ENCODE measurements at regions not wholly inside any gene's neighbourhood (a gene's known extent, or its start where the extent isn't known, plus 50 kb on each side); places are given as distances from the start of the nearest gene placed in this dataset.

DNA sequence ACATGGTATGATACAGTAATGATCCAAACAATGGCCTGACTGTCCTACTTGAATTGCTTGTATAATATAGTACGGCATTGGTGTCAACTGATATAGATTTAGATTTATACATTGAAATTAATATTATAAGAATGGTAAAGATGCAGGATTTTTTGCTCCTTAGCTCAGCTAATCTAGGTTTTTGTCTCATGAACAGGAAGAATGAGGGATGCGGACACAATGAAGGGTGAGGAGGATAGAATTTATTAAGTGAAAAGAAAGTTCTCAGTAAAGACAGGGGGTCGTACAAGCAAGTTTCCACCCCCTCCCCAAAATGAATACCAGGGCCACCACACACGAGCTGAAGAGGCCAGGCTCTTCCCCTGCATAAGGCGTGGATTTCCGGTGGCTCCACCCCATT lies 96.1 kb downstream of the KCNA5 start:
- TF ChIP-seq SIN3A (IDR thresholded peaks at IDR 0.05; ENCODE audit: low read depth, low read length): no peak
- no peak for TF ChIP-seq EP300 (IDR thresholded peaks at IDR 0.05; ENCODE audit: borderline replicate concordance in 1 of 2, control insufficient read depth in 1 of 2, low read depth in 2 of 2, low read length in 2 of 2)
- no peak for TF ChIP-seq POU2F2 (IDR thresholded peaks at IDR 0.05; ENCODE audit: borderline replicate concordance, low read depth, low read length)
- TF ChIP-seq, protein P1, sequence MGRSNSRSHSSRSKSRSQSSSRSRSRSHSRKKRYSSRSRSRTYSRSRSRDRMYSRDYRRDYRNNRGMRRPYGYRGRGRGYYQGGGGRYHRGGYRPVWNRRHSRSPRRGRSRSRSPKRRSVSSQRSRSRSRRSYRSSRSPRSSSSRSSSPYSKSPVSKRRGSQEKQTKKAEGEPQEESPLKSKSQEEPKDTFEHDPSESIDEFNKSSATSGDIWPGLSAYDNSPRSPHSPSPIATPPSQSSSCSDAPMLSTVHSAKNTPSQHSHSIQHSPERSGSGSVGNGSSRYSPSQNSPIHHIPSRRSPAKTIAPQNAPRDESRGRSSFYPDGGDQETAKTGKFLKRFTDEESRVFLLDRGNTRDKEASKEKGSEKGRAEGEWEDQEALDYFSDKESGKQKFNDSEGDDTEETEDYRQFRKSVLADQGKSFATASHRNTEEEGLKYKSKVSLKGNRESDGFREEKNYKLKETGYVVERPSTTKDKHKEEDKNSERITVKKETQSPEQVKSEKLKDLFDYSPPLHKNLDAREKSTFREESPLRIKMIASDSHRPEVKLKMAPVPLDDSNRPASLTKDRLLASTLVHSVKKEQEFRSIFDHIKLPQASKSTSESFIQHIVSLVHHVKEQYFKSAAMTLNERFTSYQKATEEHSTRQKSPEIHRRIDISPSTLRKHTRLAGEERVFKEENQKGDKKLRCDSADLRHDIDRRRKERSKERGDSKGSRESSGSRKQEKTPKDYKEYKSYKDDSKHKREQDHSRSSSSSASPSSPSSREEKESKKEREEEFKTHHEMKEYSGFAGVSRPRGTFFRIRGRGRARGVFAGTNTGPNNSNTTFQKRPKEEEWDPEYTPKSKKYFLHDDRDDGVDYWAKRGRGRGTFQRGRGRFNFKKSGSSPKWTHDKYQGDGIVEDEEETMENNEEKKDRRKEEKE (IDR thresholded peaks at IDR 0.05): no peak

Data from GM12878 (cell line).